SK-N-SH treated with all-trans-retinoic acid at 6 μM for 48 hours (cell line): ENCODE measurements at regions not wholly inside any gene's neighbourhood (a gene's known extent, or its start where the extent isn't known, plus 50 kb on each side); places are given as distances from the start of the nearest gene placed in this dataset.

ENCODE experiments used
- CREB5 ChIP-seq: fragments of 250-450 bp; sonication (Bioruptor Pico); IDR thresholded peaks from 2 replicates; pipeline ENCODE4 v1.5.1; 2020; ENCODE audit warnings: low read depth, mild to moderate bottlenecking, moderate library complexity
- CSRNP3 ChIP-seq: fragments of 250-450 bp; sonication (Bioruptor Pico); IDR thresholded peaks from 2 replicates; pipeline ENCODE4 v1.5.1; 2021; ENCODE audit warnings: mild to moderate bottlenecking, moderate library complexity
- PATZ1 ChIP-seq: fragments of 250-450 bp; sonication (Bioruptor Pico); IDR thresholded peaks from 2 replicates; pipeline ENCODE4 v1.8.0; 2020; ENCODE audit warnings: mild to moderate bottlenecking, moderate library complexity, borderline replicate concordance
- POU6F1 ChIP-seq: fragments of 250-450 bp; sonication (Bioruptor Pico); IDR thresholded peaks from 2 replicates; pipeline ENCODE4 v1.8.0; 2021; ENCODE audit warnings: low read depth, mild to moderate bottlenecking, moderate library complexity, borderline replicate concordance
- RARB ChIP-seq: fragments of 250-450 bp; sonication (Bioruptor Pico); IDR thresholded peaks from 2 replicates; pipeline ENCODE4 v1.8.0; 2021; ENCODE audit warnings: mild to moderate bottlenecking, moderate library complexity
- TSHZ2 ChIP-seq: fragments of 250-450 bp; sonication (Bioruptor Pico); IDR thresholded peaks from 2 replicates; pipeline ENCODE4 v1.5.0; 2020; ENCODE audit warnings: mild to moderate bottlenecking, moderate library complexity
- ZFP3 ChIP-seq: fragments of 250-450 bp; sonication (Bioruptor Pico); IDR thresholded peaks from 2 replicates; pipeline ENCODE4 v1.5.0; 2020; ENCODE audit warnings: mild to moderate bottlenecking, moderate library complexity
- ZFP30 ChIP-seq: fragments of 450-650 bp; formaldehyde crosslinking; IDR thresholded peaks from 2 replicates; pipeline ENCODE4 v1.5.0; 2022; ENCODE audit warnings: mild to moderate bottlenecking, moderate library complexity
- ZNF565 ChIP-seq: fragments of 450-650 bp; formaldehyde crosslinking; conservative IDR thresholded peaks from 2 replicates; pipeline ENCODE4 v1.5.0; 2020; ENCODE audit warnings: low read depth, mild to moderate bottlenecking, moderate library complexity

GRCh38 chr2:12467303-12467702 lies 249.4 kb upstream of the TRIB2 start:
- TF ChIP-seq CSRNP3 (CRISPR knock-in tag) (no peak), PATZ1 (CRISPR knock-in tag) (no peak), TSHZ2 (CRISPR knock-in tag) (no peak), ZFP3 (CRISPR knock-in tag) (no peak), ZFP30 (no peak), RARB (no peak), ZNF565 (CRISPR knock-in tag) (no peak), POU6F1 (no peak), CREB5 (CRISPR knock-in tag) (no peak)
